GM21447 (cell line): ENCODE measurements at regions not wholly inside any gene's neighbourhood (a gene's known extent, or its start where the extent isn't known, plus 50 kb on each side); places are given as distances from the start of the nearest gene placed in this dataset.
"Not testable (repeated sequence)": the region's sequence is repeated elsewhere in the genome, so short reads cannot be mapped to it uniquely, and the experiment has no call there.

ENCODE experiments used
- ATAC-seq: cut with Tn5 transposase; IDR thresholded peaks from one replicate; pipeline ENCODE4 v1.9.1; 2021; ENCODE audit not compliant: unreplicated experiment

DNA sequence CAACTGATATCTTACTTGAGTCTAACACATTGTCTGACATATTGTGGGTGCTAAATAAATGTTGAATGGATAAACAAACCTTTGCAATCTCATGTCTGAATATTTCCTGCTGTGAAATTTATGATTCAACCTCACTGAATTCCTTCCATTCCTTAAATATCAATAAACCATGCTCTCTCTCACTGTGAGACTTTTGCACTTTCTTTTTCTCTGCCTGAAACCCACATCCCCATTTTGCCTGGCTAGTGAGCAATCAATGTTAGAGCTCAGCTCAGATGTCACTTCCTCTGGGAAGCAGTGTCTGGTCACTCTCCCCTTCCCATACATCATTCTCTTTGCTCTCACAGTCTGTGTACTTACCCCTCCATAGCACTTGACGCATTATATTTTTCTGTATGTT is 383.7 kb upstream of the TRPC7 start:
- ATAC-seq, result no peak

- no peak for ATAC-seq
These were observed 377.7 kb upstream of the TRPC7 start for GRCh38 chr5:136743052-136743451.

GRCh38 chr5:136740228-136740627 is 374.9 kb upstream of the TRPC7 start:
- no peak for ATAC-seq

DNA sequence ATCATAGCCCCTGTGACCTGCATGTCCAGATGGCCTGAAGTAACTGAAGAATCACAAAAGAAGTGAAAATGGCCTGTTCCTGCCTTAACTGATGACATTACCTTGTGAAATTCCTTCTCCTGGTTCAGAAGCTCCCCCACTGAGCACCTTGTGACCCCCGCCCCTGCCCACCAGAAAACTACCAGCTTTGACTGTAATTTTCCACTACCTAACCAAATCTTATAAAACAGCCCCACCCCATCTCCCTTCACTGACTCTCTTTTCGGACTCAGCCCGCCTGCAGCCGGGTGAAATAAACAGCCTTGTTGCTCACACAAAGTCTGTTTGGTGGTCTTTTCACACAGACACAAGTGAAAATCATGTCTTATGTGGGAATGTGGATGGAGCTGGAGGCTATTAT is 373.9 kb upstream of the TRPC7 start:
- ATAC-seq, result not testable (repeated sequence)

DNA sequence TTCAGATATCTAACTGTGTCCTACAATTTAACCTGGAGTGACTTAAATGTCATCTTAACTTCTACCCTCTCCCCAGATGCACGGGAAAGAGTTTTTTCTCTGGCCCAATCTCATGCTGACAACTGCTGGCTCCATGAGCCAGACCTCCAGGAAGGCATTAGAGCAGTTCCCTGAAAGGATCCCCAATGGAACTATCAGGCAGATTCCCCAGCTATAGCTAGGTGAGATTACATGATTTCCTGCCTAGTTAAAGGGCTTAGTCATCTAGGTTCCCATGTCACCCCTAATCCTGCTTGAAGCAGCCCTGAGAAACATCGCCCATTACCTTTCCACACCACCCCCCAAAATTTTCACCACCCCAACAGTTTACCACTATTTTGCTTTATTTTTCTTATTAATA is 373.5 kb upstream of the TRPC7 start:
- ATAC-seq, result no peak

GRCh38 chr5:136736021-136736420 is 370.7 kb upstream of the TRPC7 start:
- ATAC-seq, result no peak

- not testable (repeated sequence) for ATAC-seq
These were observed 370.3 kb upstream of the TRPC7 start for GRCh38 chr5:136735611-136736010.

GRCh38 chr5:136734628-136735027 is 369.3 kb upstream of the TRPC7 start:
- no peak for ATAC-seq

DNA sequence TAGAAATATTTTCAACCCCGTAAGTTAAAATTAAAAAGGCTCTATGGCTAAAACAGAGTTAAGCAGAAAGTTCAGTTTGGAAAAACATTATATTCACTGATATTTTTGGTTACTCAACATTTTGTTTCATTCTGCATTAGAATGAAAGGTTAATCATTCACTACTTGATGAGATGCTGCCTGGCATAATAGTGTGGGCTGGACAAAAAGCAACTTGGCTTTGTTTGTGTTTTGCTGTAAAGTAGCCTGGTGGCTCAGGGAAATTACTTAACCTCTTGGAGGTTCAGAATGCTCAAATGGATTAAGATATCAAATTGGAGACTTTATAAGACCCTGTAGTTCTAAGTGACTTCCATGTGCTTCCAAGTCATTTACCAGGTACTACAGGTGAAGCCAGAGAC is 367.4 kb upstream of the TRPC7 start:
- ATAC-seq, result no peak

- no peak for ATAC-seq
These were observed 366.0 kb upstream of the TRPC7 start for GRCh38 chr5:136731241-136731900.

- no peak for ATAC-seq
These were observed 365.1 kb upstream of the TRPC7 start for GRCh38 chr5:136730426-136730825.

- ATAC-seq, result no peak
These were observed 364.6 kb upstream of the TRPC7 start for GRCh38 chr5:136729901-136730355.

GRCh38 chr5:136726506-136726905 is 361.2 kb upstream of the TRPC7 start:
- ATAC-seq, result no peak

- no peak for ATAC-seq
These were observed 358.8 kb upstream of the TRPC7 start for GRCh38 chr5:136724161-136724560.

DNA sequence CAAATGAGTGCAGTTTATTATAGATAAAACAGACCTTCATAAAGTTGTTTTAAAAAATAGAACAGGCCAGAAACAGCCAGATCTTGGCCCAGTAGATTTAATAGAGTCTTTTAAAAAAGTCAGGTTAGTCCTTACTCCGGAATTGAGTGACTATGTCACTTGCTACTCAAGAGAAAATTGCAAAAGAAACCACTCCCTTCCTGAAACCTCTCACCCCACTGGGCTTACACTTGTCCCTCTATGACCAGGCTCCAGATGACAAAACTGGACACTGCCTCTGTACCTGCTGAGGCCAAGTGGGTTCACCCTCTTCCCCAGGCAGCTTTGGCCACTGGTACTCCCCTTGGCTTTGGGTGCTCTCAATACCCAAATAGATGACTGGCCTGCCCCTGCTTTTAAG is 357.2 kb upstream of the TRPC7 start:
- ATAC-seq, result no peak

DNA sequence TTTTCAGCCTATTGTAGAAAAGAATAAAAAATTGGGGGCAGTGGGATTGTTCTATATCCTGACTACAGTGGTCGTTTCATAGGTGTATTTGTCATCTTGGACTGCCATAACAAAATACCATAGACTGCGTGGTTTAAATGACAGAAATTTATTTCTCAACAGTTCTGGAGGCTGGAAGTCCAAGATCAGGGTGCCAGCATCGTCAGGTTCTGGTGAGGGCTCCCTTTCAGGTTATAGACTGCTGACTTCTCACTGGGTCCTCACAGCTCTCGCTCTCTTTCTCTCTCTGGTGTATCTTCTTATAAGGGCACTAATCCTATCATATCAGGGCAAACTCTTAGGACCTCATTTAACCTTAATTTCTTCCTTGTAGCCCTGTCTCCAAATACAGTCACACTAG is 356.7 kb upstream of the TRPC7 start:
- no peak for ATAC-seq

DNA sequence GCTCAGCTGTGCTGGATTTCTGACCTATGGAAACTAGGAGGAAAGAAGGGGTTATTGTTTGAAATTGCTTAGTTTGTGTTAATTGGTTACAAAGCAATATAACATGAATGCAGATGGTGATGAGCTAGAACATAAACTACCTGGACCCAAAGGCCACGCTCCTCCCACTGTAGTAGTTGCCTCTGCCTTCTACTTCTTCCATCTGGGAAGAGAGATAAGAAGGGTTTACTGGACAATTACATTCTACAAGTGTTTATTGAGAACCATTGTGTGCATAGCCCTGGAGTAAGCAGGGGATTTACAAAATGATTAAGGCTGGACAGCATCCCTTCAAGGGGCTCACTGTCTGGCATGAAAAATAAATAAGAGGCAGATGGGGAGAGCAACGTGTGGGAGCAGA is 355.3 kb upstream of the TRPC7 start:
- ATAC-seq, result no peak

DNA sequence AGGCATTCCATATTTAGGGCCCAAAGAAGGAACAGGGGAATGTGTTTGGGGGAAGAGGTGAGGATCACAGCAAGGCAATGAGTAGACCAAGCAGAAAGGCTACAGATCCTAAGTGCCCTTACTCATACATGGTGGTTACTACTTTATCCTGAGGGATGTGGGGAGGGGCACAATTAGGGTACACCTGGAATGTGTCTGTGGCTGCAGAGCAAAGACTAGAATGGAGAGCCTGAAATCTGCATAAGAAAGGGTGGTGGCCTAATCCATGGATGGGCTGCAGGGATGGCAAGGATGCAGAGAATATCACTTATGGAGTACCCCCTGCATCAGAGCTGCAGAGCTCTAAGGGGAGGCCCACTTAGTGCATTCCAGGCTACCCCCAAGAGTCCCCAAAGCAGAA is 352.6 kb upstream of the TRPC7 start:
- ATAC-seq, result no peak

GRCh38 chr5:136714286-136714685 is 348.9 kb upstream of the TRPC7 start:
- ATAC-seq, result no peak

DNA sequence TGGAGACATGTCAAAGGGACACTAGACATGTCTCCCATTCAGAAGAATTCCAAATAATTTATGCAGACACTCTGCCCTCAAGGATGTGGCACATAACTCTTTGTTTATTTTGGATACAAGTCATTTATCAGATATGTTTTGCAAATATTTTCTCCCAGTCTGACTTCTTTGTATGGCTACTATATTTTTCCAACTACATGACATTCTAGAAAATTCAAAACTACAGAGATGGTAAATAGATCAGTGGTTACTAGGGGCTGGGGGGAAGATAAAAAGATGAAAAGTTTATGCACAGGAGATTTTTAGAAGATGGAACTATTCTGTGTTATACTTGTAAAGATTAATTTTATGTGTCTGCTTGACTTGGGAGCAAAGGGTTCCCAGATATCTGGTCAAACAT is 347.3 kb upstream of the TRPC7 start:
- ATAC-seq, result no peak

DNA sequence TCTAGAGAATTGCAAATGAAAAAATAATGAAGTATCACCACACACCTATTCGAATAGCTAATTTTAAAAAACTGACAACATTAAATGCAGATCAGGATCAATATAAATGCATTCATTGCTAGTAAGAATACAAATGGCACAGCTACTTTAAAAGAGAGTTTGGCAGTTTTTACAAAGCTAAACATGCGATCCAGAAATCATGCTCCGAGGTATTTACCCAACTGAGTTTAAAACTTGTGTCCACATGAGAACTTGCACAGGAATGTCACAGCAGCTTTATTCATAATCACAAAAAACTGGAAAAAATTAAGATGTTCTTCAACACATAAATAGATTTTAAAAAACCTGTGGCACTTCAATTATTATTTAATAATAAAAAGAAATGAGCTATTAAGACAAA is 345.5 kb upstream of the TRPC7 start:
- ATAC-seq, result no peak

DNA sequence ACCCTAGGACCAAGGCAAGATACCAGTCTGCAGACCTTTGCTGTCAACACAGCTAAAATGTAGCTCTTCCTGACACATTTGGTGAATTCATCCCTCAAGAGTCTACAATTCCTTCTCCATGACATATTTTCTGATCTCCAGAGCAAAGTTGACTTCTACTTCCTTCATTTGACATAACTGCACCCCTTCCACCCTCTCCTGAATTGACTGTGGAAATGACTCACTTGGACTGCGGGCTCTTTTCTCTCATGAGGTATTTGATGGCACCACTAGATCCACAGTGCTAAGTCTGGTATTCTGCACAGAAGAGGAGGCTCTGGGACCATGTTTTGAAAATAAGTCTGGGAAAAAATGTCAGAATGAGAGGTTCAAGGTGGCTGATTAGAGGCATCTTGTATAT is 338.4 kb upstream of the TRPC7 start:
- ATAC-seq, result no peak

GRCh38 chr5:136703036-136703435 is 337.7 kb upstream of the TRPC7 start:
- no peak for ATAC-seq
